CD14-positive monocyte (primary cell): ENCODE measurements at regions not wholly inside any gene's neighbourhood (a gene's known extent, or its start where the extent isn't known, plus 50 kb on each side); places are given as distances from the start of the nearest gene placed in this dataset.

ENCODE experiments used
- DNase-seq, 3 donors: peaks; one replicate each; pipeline ENCODE4 v3.0.0-alpha.2; 2011 to 2022
- H2AFZ ChIP-seq: 2 replicates; pipeline ENCODE4 v1.6.0; 2012; ENCODE audit warnings: mild to moderate bottlenecking, low read depth, low read length, inconsistent platforms; ENCODE audit not compliant: insufficient read depth, poor library complexity, severe bottlenecking
- H3K27ac ChIP-seq, 2 donors: 1 replicate in 1 of 2; 2 replicates in 1 of 2; pipeline ENCODE4 v1.5.1; 2012 to 2013; ENCODE audit warnings: low read length in 2 of 2, control low read depth in 1 of 2, inconsistent platforms in 1 of 2, low read depth in 1 of 2, mild to moderate bottlenecking in 1 of 2
- H3K27me3 ChIP-seq, 2 donors: one replicate each; pipeline versions ENCODE4 v1.6.0 to v1.6.1; 2011 to 2013; ENCODE audit warnings: low read length in 2 of 2; ENCODE audit not compliant: control insufficient read depth in 2 of 2, insufficient read depth in 2 of 2
- H3K36me3 ChIP-seq, 2 donors: replicated peaks in 1 of 2; 1 replicate in 1 of 2; 2 replicates in 1 of 2; pipeline versions ENCODE4 v1.5.1 to v1.6.1; 2012 to 2013; ENCODE audit warnings: low read length in 2 of 2, control low read depth in 1 of 2, inconsistent platforms in 1 of 2, mild to moderate bottlenecking in 1 of 2; ENCODE audit not compliant: insufficient read depth in 2 of 2, control insufficient read depth in 1 of 2
- H3K4me1 ChIP-seq, 2 donors: 1 replicate in 1 of 2; 2 replicates in 1 of 2; pipeline versions ENCODE4 v1.5.1 to v1.6.1; 2012 to 2013; ENCODE audit warnings: low read length in 2 of 2, control low read depth in 1 of 2, inconsistent platforms in 1 of 2, mild to moderate bottlenecking in 1 of 2, moderate library complexity in 1 of 2; ENCODE audit not compliant: insufficient read depth in 2 of 2, control insufficient read depth in 1 of 2
- H3K4me2 ChIP-seq: replicated peaks from 2 replicates; pipeline ENCODE3; 2012; ENCODE audit warnings: low read length, moderate library complexity, mild to moderate bottlenecking; ENCODE audit not compliant: poor library complexity, severe bottlenecking; ENCODE audit errors: extremely low read depth
- H3K4me3 ChIP-seq, 3 experiments: fragments of 200-600 bp in 1 of 3; sonication (generic) in 1 of 3; replicated peaks in 1 of 3; 1 replicate in 2 of 3; 2 replicates in 1 of 3; pipeline ENCODE4 v1.5.1; 2011 to 2013; ENCODE audit warnings: low read length in 3 of 3, mild to moderate bottlenecking in 3 of 3, control low read depth in 2 of 3, low read depth in 2 of 3, inconsistent platforms in 1 of 3, moderate library complexity in 1 of 3
- H3K79me2 ChIP-seq: 2 replicates; pipeline ENCODE4 v1.6.0; 2012; ENCODE audit warnings: mild to moderate bottlenecking, control low read depth, inconsistent platforms, low read length, moderate library complexity; ENCODE audit not compliant: insufficient read depth
- H3K9ac ChIP-seq: 2 replicates; pipeline ENCODE4 v1.6.0; 2017; ENCODE audit warnings: low read length, mild to moderate bottlenecking; ENCODE audit not compliant: insufficient read depth, poor library complexity, severe bottlenecking
- H3K9me3 ChIP-seq, 2 donors: replicated peaks in 1 of 2; 1 replicate in 1 of 2; 2 replicates in 1 of 2; pipeline versions ENCODE4 v1.5.1 to v1.6.1; 2012 to 2013; ENCODE audit warnings: low read length in 2 of 2, control low read depth in 1 of 2; ENCODE audit not compliant: control insufficient read depth in 1 of 2, insufficient read depth in 1 of 2
- H4K20me1 ChIP-seq: 2 replicates; pipeline ENCODE4 v1.6.0; 2012; ENCODE audit warnings: mild to moderate bottlenecking, low read length, control low read depth, moderate library complexity; ENCODE audit not compliant: insufficient read depth
- H3K27ac Mint-ChIP-seq, 7 donors: one replicate each; pipeline ENCODE4 v1.8.0; 2020; ENCODE audit warnings: mild to moderate bottlenecking in 7 of 7, mixed read lengths in 7 of 7, moderate library complexity in 6 of 7, inconsistent platforms in 2 of 7
- H3K27me3 Mint-ChIP-seq, 3 donors: one replicate each; pipeline ENCODE4 v1.8.0; 2021 to 2022; ENCODE audit warnings: low read depth in 3 of 3, mild to moderate bottlenecking in 3 of 3, mixed read lengths in 3 of 3, moderate library complexity in 3 of 3, inconsistent platforms in 1 of 3
- H3K36me3 Mint-ChIP-seq, 2 donors: one replicate each; pipeline ENCODE4 v1.8.0; 2020; ENCODE audit warnings: mixed read lengths in 2 of 2, inconsistent platforms in 1 of 2, mild to moderate bottlenecking in 1 of 2
- H3K4me1 Mint-ChIP-seq: one replicate; pipeline ENCODE4 v1.8.0; 2020; ENCODE audit warnings: mild to moderate bottlenecking, mixed read lengths
- H3K4me3 Mint-ChIP-seq, 2 donors: one replicate each; pipeline ENCODE4 v1.8.0; 2020; ENCODE audit warnings: mild to moderate bottlenecking in 2 of 2, mixed read lengths in 2 of 2, moderate library complexity in 1 of 2
- H3K9me3 Mint-ChIP-seq, 7 donors: one replicate each; pipeline ENCODE4 v1.8.0; 2020 to 2022; ENCODE audit warnings: mixed read lengths in 7 of 7, mild to moderate bottlenecking in 6 of 7, moderate library complexity in 6 of 7, inconsistent platforms in 2 of 7
- CTCF ChIP-seq: fragments of 200-600 bp; IDR thresholded peaks from one replicate; pipeline ENCODE4 v1.8.0; 2022; ENCODE audit warnings: antibody characterized with exemption, mild to moderate bottlenecking
- WGBS: methylation state at CpG from one replicate; pipeline ENCODE4 v1.1.5; 2013; ENCODE audit warnings: missing lambda C conversion rate; ENCODE audit not compliant: insufficient coverage; 5-methylcytosine and 5-hydroxymethylcytosine counted together
- intact Hi-C, 2 donors: fragments of 100-400 bp; cut with micrococcal nuclease; formaldehyde crosslinking; loops; one replicate each; pipeline versions ENCODE4 v1.15.0 to v1.15.1; 2023

DNA sequence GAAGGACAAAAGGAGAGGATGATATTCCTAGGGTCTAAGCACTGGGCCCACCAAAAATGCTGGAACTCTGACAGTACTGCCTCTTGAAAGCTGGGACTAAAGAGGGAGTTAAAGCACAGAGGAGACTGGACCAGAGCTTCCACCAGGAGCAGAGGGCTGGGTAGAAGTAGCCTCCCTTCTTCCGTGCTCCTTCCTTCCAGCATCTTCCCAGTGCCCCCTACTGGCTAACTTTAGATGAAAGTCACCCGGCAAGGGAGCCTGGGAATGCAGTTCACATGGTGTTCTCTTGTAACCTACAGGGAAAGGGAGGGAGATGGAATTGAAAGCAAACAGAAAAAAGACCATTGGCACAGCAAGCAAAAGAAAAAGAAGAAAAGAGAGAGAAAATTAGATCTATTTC lies 106.1 kb upstream of the COL8A1 start:
- no peak overlapping the region for H2AFZ ChIP-seq
- no peaks in the 10 kb centered on the region for H3K79me2 ChIP-seq
- Mint-ChIP-seq H3K27ac (no peak overlapping the region), H3K4me1 (no peaks in the 10 kb centered on the region), H3K9me3 (no peaks in the 10 kb centered on the region), H3K4me3 (no peak overlapping the region), H3K36me3 (no peaks in the 10 kb centered on the region), H3K27me3 (peaks cover under 1 to 3% (median 1%) of the 10 kb centered on the region in 3 donors)
- no peaks in the 10 kb centered on the region for H3K9me3 ChIP-seq
- no peak overlapping the region for H3K4me3 ChIP-seq
- no CpG with 5 or more reads among the region's 2 CpGs for WGBS
- H3K36me3 ChIP-seq = no peaks in the 10 kb centered on the region
- peak; percentile 74 for TF ChIP-seq CTCF
- H3K27me3 ChIP-seq = no peaks in the 10 kb centered on the region
- no peak overlapping the region for H3K27ac ChIP-seq
- no peaks in the 10 kb centered on the region for H4K20me1 ChIP-seq
- no peak overlapping the region for H3K4me2 ChIP-seq
- no peaks in the 10 kb centered on the region for H3K4me1 ChIP-seq
- peak; percentile 9 to 58 (median 13) for DNase-seq
- intact Hi-C loops = no loop called here
- H3K9ac ChIP-seq = no peak overlapping the region

DNA sequence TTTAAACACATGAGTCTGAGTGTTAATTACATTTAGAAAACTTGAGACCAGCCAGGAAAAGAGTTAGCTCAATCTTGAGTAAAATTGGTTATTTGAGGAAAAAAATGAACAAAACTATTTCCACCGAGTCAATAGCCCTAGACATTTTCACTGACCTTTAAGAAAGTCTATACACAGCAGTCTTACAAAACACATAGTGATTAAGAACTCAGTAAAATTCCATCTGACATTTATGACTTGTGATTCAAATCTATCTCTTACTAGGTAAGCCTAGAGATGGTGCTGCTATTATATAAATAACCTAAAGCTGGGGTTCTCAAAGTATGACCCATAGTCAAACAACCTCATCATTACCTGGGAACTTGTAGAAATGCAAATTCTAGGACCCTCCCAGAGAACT lies 109.1 kb upstream of the COL8A1 start:
- no peak overlapping the region for H3K9ac ChIP-seq
- H3K4me3 ChIP-seq = no peak overlapping the region
- Mint-ChIP-seq H3K36me3 (no peaks in the 10 kb centered on the region), H3K4me1 (no peaks in the 10 kb centered on the region), H3K9me3 (no peaks in the 10 kb centered on the region), H3K27me3 (peaks cover 0 to 2% (median 0%) of the 10 kb centered on the region in 3 donors), H3K4me3 (no peak overlapping the region), H3K27ac (no peak overlapping the region)
- H2AFZ ChIP-seq = no peak overlapping the region
- H3K27me3 ChIP-seq = no peaks in the 10 kb centered on the region
- no peaks in the 10 kb centered on the region for H3K9me3 ChIP-seq
- H4K20me1 ChIP-seq = no peaks in the 10 kb centered on the region
- intact Hi-C loops = no loop called here
- no peaks in the 10 kb centered on the region for H3K4me1 ChIP-seq
- no peak overlapping the region for H3K4me2 ChIP-seq
- H3K79me2 ChIP-seq = no peaks in the 10 kb centered on the region
- TF ChIP-seq CTCF = no peak
- no CpG with 5 or more reads among the region's 1 CpG for WGBS
- H3K27ac ChIP-seq = no peak overlapping the region
- DNase-seq = no peak
- no peaks in the 10 kb centered on the region for H3K36me3 ChIP-seq
